ENCODE measurements at regions not wholly inside any gene's neighbourhood (a gene's known extent, or its start where the extent isn't known, plus 50 kb on each side); places are given as distances from the start of the nearest gene placed in this dataset.

DNA sequence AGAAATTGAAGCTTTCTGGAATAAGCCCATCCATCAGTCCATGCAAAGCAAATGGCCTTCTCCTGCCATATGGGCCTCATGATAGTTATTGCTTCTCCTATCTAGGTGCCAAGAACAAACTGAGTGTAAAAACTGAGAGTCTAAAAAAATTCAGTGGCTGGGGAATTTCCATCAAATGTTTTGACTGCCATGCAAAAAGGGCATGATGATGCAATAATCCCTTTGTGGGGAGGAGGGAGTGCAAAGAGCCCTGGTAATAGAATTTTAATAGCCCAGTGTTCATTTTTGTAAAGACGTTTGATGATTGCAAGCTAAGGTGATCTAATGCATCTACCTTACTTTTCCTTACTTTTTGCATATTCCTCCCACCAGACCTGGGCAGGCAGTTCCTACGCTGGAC is 683.7 kb downstream of the EPM2A start:
- H3K27ac Mint-ChIP-seq = no peak overlapping the region
- H3K4me1 ChIP-seq (ENCODE audit: control insufficient read depth in 2 of 2, insufficient read depth in 2 of 2, low read length in 2 of 2) = no peaks in the 10 kb centered on the region
- no peak for ATAC-seq (ENCODE audit: low read depth)
- H3K9me3 Mint-ChIP-seq (ENCODE audit: insufficient read depth) = no peaks in the 10 kb centered on the region
- no peak overlapping the region for H3K9ac ChIP-seq (ENCODE audit: low read length)
- H3K27me3 Mint-ChIP-seq = peaks cover 3% of the 10 kb centered on the region
- ChIA-PET CTCF (no interaction called here), POLR2A (no interaction called here)
- H3K4me2 ChIP-seq (replicated peaks; ENCODE audit: low read depth, low read length, poor library complexity, severe bottlenecking) = no peak overlapping the region
- H3K4me3 ChIP-seq (ENCODE audit: control extremely low read depth in 1 of 5, extremely low read depth in 1 of 5, insufficient read depth in 1 of 5, low read depth in 2 of 5, low read length in 4 of 5) = no peak overlapping the region
- H2AFZ ChIP-seq (ENCODE audit: insufficient read depth, low read depth, low read length, poor library complexity, severe bottlenecking) = no peak overlapping the region
- H3K27me3 ChIP-seq (replicated peaks in 1 of 4; ENCODE audit: control extremely low read depth in 1 of 4, control insufficient read depth in 3 of 4, insufficient read depth in 4 of 4, low read length in 3 of 4) = no peaks in the 10 kb centered on the region
- H4K20me1 ChIP-seq (ENCODE audit: control insufficient read depth, insufficient read depth, low read length, poor library complexity, severe bottlenecking) = no peaks in the 10 kb centered on the region
- no peak for DNase-seq
- no peak overlapping the region for H3K4me3 Mint-ChIP-seq
- no peak overlapping the region for H3K27ac ChIP-seq (ENCODE audit: low read length in 2 of 2)
- intact Hi-C loops (cut with micrococcal nuclease) = no loop called here
- TF ChIP-seq EZH2 (IDR thresholded peaks at IDR 0.05; ENCODE audit: borderline replicate concordance, insufficient read depth, low read depth, low read length, poor library complexity, severe bottlenecking) = no peak
- TF ChIP-seq, protein P1, sequence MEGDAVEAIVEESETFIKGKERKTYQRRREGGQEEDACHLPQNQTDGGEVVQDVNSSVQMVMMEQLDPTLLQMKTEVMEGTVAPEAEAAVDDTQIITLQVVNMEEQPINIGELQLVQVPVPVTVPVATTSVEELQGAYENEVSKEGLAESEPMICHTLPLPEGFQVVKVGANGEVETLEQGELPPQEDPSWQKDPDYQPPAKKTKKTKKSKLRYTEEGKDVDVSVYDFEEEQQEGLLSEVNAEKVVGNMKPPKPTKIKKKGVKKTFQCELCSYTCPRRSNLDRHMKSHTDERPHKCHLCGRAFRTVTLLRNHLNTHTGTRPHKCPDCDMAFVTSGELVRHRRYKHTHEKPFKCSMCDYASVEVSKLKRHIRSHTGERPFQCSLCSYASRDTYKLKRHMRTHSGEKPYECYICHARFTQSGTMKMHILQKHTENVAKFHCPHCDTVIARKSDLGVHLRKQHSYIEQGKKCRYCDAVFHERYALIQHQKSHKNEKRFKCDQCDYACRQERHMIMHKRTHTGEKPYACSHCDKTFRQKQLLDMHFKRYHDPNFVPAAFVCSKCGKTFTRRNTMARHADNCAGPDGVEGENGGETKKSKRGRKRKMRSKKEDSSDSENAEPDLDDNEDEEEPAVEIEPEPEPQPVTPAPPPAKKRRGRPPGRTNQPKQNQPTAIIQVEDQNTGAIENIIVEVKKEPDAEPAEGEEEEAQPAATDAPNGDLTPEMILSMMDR (IDR thresholded peaks at IDR 0.05) = no peak
- 92% methylated on average over 2 of the region's 2 CpGs for WGBS (ENCODE audit: insufficient coverage)
- no peaks in the 10 kb centered on the region for H3K79me2 ChIP-seq (ENCODE audit: control insufficient read depth, insufficient read depth, low read length)
- no peaks in the 10 kb centered on the region for H3K9me3 ChIP-seq (ENCODE audit: control extremely low read depth in 1 of 3, control insufficient read depth in 2 of 3, insufficient read depth in 1 of 3, low read length in 2 of 3)
- H3K4me1 Mint-ChIP-seq = no peaks in the 10 kb centered on the region
- H3K36me3 ChIP-seq (replicated peaks in 1 of 2; ENCODE audit: control extremely low read depth in 1 of 2, control insufficient read depth in 1 of 2, extremely low read depth in 1 of 2, insufficient read depth in 2 of 2, low read length in 1 of 2) = no peaks in the 10 kb centered on the region

DNA sequence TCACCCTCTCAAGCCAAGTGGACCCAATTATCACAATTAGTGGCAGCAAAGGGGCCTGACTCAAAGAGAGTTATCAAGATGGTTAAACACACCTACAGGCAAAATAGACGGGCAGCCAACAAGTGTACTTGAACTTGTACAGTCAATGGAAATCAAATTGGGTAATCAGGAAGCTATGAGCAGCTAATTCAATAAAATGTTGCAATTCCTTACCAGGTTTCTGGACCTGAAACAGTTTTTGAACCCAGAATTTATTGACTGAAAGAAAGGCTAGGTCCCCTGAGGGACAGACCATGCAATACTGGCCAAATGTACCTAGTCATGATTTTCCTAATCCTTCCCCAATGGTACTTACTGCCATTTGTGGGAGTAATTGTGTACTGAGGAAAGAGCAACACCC is 679.8 kb downstream of the EPM2A start:
- H3K4me1 Mint-ChIP-seq = no peaks in the 10 kb centered on the region
- ATAC-seq (ENCODE audit: low read depth) (no peak), DNase-seq (no peak)
- H3K9me3 ChIP-seq (ENCODE audit: control extremely low read depth in 1 of 3, control insufficient read depth in 2 of 3, insufficient read depth in 1 of 3, low read length in 2 of 3) = no peaks in the 10 kb centered on the region
- no peaks in the 10 kb centered on the region for H3K9me3 Mint-ChIP-seq (ENCODE audit: insufficient read depth)
- no peak overlapping the region for H3K27ac Mint-ChIP-seq
- H3K4me3 Mint-ChIP-seq = no peak overlapping the region
- intact Hi-C loops (cut with micrococcal nuclease) = no loop called here
- ChIA-PET POLR2A (no interaction called here), CTCF (no interaction called here)
- no peak overlapping the region for H3K4me2 ChIP-seq (replicated peaks; ENCODE audit: low read depth, low read length, poor library complexity, severe bottlenecking)
- H3K27me3 Mint-ChIP-seq = no peaks in the 10 kb centered on the region
- no peak overlapping the region for H3K27ac ChIP-seq (ENCODE audit: low read length in 2 of 2)
- H4K20me1 ChIP-seq (ENCODE audit: control insufficient read depth, insufficient read depth, low read length, poor library complexity, severe bottlenecking) = no peaks in the 10 kb centered on the region
- H2AFZ ChIP-seq (ENCODE audit: insufficient read depth, low read depth, low read length, poor library complexity, severe bottlenecking) = no peak overlapping the region
- no peak for TF ChIP-seq EZH2 (IDR thresholded peaks at IDR 0.05; ENCODE audit: borderline replicate concordance, insufficient read depth, low read depth, low read length, poor library complexity, severe bottlenecking)
- TF ChIP-seq, protein P1 (IDR thresholded peaks at IDR 0.05) = no peak
- H3K4me3 ChIP-seq (ENCODE audit: control extremely low read depth in 1 of 5, extremely low read depth in 1 of 5, insufficient read depth in 1 of 5, low read depth in 2 of 5, low read length in 4 of 5) = no peak overlapping the region
- H3K79me2 ChIP-seq (ENCODE audit: control insufficient read depth, insufficient read depth, low read length) = no peaks in the 10 kb centered on the region
- no peaks in the 10 kb centered on the region for H3K36me3 ChIP-seq (replicated peaks in 1 of 2; ENCODE audit: control extremely low read depth in 1 of 2, control insufficient read depth in 1 of 2, extremely low read depth in 1 of 2, insufficient read depth in 2 of 2, low read length in 1 of 2)
- no peak overlapping the region for H3K9ac ChIP-seq (ENCODE audit: low read length)
- WGBS (ENCODE audit: insufficient coverage) = 91% methylated on average over 1 of the region's 1 CpG
- H3K27me3 ChIP-seq (replicated peaks in 1 of 4; ENCODE audit: control extremely low read depth in 1 of 4, control insufficient read depth in 3 of 4, insufficient read depth in 4 of 4, low read length in 3 of 4) = no peaks in the 10 kb centered on the region
- no peaks in the 10 kb centered on the region for H3K4me1 ChIP-seq (ENCODE audit: control insufficient read depth in 2 of 2, insufficient read depth in 2 of 2, low read length in 2 of 2)
